GM19193 (cell line): ENCODE measurements at regions not wholly inside any gene's neighbourhood (a gene's known extent, or its start where the extent isn't known, plus 50 kb on each side); places are given as distances from the start of the nearest gene placed in this dataset.

ENCODE experiments used
- POLR2A ChIP-seq: IDR thresholded peaks from 4 replicates; pipeline ENCODE4 v1.6.1; 2011; ENCODE audit not compliant: insufficient read depth, insufficient read length; ENCODE audit errors: extremely low read depth

DNA sequence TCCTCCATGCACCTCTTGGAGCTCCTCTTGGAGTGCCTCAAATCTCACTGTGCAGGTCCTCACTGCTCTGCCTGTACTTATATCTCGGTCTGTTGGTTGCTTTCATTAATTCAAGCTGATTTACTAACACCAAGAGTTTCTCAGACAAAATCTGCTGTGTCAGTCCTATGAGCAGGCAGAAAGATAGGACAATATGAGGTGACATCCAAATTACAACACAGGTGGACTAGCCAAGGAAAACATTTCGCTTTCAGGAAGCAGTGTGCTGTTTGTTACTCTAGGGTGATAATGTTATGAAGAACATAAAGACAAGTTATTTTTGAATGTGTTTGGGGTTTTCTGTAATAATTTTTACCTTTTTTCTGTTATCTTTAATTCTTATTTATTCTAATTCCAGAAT lies 264.1 kb upstream of the ANKH start:
- TF ChIP-seq POLR2A: no peak

DNA sequence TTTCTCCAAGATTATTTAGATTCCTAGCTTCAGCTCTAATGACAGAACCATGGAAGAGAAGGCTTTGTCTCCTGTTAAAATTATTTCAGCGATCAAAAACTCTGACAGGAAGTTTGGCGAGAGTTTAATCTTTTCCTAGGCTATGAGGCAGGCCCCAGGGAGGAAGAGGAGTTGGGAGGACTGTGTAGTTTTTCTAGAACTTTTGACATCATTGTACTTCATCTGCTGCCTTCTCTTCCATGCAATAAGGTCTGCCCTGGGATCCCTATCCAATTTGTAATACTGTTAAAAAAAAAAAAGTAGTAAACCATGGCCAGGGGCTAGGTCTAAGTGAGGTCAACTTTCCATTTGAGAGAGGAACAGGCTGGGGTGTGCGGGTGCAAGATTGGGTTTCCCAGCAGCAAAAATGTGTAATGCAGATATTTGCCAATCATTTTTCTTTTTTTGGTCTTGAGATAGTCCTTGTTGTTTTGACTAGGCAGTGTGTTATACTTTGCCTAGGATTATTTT lies 261.9 kb upstream of the ANKH start:
- no peak for TF ChIP-seq POLR2A

DNA sequence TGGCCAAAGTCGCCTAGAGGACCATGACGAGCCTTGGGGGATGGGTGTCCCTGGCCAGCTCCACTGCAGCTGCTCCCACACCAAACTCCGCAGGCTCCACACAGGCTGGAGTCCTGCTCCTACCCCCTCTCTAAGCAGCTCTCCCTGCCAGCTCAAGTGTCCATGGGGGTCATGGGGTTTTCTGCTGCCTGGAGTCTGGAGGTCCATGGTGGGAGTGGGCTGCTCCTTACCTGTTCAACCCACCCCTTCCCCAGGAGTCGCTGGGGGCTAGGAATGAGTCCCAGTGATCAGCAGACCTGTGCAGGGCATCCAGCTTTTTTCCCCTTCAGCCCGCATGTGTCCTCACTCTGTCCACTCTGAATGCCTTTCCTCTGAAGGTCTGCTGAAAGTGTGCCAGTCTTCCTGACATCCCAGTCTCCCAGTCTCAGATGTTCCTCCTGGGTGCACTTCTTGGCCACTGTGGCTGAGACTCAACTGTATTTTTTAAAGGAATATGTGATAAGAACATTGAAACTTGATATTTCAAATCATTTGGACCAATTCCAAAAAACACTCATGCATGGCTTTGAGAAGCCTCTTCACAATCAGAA lies 261.3 kb upstream of the ANKH start:
- TF ChIP-seq POLR2A: no peak

DNA sequence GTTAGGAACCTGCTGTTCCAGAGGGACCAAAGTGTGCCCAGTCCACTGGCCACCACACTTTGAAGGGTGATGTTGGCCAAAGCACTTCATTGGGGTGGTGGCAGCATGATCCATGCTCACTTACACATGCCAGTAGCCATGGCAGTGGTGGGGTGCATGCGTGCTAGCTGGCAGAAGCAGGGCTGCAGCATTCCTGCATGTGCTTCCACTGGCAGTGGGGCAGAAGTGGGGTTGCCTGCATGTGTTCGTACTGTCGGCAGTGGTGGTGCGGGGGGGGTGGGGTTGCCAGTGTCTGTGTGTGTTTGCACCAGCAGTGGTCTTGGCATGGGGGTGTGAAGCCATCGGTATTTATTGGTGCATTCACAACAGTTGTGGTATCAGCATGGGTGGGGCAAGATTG lies 260.3 kb upstream of the ANKH start:
- TF ChIP-seq POLR2A: no peak

DNA sequence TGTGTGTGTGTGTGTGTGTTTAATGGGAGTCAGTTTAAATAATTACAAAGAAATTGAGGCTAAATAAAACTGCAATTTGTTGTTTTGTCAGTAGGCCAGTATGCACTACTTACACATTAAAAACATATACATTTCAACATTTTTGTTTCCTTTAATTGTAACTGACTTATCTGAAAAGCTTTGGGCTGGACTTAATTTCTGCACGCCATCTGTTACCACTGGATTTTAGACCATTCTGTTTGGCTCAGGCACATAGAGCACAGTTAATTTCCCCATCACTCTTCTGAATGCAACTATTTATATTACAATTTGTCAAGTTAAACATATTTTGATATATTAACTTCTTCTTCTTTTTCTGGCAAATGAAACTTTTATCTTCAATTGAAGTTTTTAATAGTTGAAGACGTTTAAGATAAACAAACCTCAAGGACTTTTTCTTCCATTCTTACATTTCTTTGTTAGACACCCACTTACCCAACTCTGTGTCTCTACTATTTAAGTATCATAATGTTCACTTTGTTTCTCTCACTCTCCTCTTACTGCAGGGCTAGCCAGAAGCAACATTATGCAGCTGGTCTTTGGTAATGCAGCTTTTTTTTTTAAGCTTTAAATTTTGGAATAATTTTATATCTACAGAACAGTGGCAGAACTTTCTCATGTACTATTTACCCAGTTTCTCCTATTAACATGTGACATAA lies 253.4 kb upstream of the ANKH start:
- no peak for TF ChIP-seq POLR2A

DNA sequence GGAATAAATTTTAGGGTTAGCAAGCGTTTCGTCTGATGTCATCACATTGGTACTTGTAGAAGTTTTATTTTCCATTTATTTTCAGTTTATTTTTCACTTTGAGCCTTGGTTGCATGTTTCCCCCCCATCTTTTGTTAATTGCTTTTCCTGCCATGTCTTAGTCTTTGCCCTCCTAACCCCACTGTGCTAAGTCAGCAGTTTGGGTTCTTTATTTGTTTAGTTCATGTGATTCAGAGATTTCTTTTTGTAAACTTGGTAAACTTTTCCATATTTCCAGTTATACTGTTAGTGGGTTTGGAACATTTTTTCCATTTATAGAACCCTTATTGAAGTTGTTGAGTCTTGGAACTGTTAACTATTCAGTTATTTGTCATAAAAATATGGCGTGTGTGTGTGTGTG lies 252.9 kb upstream of the ANKH start:
- no peak for TF ChIP-seq POLR2A

DNA sequence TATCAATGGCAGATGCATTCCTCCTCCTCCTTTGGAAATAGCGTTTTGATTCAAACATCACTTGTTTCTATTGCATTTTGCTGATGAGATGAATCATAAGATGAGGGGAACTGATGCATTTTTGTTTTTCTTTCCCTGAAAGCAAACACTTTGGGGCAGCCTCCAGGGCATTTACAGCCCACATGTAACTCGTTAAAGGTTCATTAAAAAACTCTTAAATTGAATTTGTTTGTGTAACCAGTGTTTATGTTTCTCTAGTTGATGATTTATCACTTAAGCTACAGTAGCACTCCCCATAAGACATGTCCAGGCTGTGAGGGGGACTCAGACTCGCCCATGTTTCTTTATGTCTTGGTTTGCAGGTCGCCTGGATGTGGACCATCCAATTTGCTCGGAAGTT lies 246.1 kb upstream of the ANKH start:
- TF ChIP-seq POLR2A: no peak

DNA sequence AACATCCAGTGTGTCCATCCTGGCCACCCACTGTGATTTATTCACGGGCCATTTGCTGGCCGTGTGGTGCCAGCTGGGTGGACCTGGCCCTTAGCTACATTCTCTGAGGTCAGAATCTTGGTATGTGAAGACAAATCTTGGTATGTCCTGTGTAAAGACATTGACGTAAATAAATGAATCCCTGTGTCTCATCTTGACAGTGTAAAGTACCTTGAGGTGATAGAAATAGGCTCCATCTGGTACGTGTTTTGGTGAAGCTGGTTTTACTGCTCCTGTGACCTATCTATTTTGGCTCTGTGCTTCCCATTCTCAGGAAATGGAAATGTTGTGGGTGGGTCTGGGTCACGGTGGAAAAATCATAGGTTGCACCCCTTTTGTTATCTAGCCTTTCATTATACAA lies 245.4 kb upstream of the ANKH start:
- TF ChIP-seq POLR2A: no peak

DNA sequence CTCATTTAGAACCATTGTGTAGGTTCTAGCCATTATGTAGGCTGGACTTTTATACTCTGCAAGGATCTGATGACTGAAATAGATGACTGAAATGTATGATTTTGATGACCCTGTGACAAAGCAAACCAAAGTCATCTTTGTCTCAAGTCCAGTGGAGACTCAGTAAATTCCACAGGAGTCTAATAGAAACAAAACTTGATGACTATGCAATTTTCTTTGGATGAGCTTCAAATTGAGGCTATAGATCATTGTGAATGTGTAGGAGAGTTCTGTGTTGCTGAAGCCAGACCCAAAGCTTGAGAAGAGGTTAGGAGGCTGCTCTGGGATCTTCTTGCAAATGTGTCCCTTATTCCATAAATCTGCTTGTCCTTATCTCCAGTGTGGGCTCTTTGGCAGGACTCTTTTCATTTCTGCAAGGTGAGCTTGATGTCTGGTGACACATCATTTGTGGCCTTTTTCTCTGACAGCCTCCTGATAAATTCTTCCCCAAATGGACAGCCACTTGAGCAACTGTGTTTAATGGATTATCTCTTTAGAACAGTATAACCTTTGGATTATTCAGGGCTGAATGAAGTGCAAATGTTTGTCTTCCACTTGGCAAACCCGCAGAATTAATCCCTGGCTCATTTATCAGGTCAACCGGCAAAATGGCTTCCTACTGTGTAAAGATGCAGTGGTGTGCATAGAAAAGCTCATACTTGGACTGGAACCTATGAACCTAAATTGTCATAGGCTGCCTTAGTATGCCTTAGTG lies 235.1 kb upstream of the ANKH start:
- no peak for TF ChIP-seq POLR2A

DNA sequence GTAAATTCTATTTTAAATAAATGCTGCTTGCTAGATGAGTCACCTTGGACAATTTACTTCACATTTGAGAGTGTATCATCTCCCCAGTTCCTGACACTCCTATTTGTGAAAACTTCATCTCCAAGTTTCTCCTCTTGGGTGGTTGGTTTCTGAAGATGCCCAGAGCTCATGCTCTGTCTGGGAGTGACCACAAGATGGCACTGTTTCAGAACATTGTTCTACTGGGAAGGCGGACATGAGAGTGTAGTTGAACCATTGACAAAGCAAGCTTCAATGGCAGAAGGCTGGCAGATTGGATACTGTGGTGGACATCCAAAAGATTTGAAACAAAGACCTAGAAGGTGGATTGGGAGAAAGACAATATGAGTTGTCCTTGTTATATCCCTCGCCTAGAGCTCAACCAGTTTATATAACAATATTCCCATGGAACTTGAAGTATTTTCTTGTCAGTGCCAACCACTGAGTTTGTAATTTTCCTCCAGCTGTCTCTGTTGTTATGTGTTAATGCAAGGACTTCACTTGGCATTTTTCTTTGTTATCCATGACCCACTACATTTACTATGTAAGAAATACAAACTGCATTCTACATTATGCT lies 234.3 kb upstream of the ANKH start:
- TF ChIP-seq POLR2A: no peak

DNA sequence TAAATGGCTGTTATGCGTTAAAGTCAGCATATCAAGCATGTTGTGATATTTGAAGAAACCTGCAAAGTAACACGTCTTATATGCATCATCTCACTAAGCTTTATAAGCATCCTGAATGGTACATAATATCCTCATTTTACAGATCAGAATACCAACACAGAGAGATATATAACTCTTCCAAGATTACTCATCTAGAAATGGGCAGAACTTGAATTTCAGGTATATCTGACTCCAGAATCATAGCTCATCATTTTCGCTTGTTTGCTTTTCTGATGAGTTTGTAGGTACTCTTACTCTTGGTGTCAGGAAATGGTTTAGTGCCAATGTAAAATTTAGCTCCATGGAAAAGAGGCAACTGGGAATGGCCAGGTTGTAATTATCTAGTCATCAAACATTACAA lies 232.3 kb upstream of the ANKH start:
- TF ChIP-seq POLR2A: no peak

DNA sequence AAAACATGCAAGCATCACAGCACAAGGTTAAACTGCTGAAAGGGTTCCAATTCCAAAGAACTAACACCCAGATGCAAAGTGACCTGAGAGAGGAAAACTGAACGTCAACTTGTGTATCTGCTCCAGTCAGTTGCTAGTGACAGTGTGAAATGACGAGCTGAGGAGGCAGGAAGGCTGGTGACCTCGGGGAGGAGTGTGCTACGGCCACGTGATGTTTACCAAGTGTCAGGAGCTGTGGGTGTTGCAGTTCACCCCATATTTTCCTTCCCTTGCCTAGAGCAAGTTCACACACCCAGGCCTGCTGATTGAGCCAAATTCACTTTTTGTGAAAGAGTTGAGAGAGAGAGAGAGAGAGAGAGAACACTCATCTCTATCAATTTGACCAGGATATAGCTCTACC lies 231.6 kb upstream of the ANKH start:
- no peak for TF ChIP-seq POLR2A

DNA sequence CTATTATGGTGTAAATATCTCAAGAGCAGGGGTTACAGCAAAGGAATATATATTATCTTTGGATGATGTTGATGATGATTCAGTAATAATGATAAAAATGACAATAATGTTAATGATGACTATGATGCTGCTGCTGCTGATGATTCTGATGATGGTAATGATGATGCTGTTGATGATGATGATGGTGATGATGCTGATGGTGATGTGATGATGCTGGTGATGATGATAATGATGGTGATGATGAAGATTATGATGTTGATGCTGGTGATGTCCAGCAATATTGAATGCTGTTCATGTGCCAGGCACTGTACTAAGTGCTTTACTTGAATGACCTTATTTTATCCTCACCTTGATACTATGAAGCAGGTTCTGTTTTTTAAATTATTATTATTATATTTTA lies 226.0 kb upstream of the ANKH start:
- TF ChIP-seq POLR2A: no peak

DNA sequence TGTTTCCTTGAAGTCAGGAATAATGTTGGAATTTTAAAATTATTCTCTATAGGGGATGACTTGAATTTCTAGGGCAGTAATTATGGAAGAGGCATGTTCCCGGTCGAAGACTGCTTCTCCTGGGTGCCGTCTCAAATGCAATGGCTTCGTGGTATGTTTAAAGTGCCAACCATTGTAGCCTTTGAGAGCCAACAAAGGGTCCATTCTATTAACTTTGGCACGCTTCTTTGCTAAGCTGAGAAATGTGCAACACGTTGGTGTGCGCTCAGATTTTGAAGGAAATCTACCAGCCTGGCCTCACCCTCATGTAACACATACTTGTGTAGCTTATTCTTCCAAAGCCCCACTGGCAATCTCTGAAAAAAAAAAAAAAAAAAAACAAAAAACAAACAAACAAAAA lies 221.2 kb upstream of the ANKH start:
- no peak for TF ChIP-seq POLR2A

DNA sequence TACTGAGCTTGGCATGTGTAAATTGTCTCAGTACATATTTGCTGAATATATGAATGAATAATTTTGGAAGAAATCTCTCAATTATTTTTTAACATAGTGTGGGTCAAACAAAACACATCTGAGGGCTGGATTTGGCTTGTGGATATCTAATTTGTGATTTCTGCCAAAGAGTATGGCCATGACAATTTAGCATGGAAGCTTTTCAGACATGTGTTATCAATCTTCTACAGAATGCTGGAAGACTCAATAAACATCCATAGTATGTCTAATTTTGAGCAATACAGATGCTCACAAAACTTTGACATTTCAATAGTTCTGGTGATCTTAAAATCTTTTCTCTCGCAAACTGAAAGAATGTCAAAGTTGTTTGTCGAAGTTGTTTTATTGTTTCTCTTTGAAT lies 214.1 kb upstream of the ANKH start:
- no peak for TF ChIP-seq POLR2A
